Right cardiac atrium (tissue), 5 donors: ENCODE measurements at regions not wholly inside any gene's neighbourhood (a gene's known extent, or its start where the extent isn't known, plus 50 kb on each side); places are given as distances from the start of the nearest gene placed in this dataset.
"Not testable (repeated sequence)": the region's sequence is repeated elsewhere in the genome, so short reads cannot be mapped to it uniquely, and the experiment has no call there.

Experiments
- ATAC-seq, 2 donors: fragments of 200-7000 bp; cut with Tn5 transposase; one replicate each; pipeline versions ENCODE4 v1.8.0 to v1.9.1; 2020; ENCODE audit warnings: moderate library complexity in 2 of 2, mild to moderate bottlenecking in 1 of 2
- DNase-seq, 3 donors: peaks; one replicate each; pipeline ENCODE4 v3.0.0-alpha.2; 2020
- H3K27ac ChIP-seq: one replicate; pipeline ENCODE4 v1.5.1; 2013; ENCODE audit warnings: mild to moderate bottlenecking, low read length, control low read depth, moderate library complexity
- H3K27me3 ChIP-seq: one replicate; pipeline ENCODE4 v1.6.1; 2013; ENCODE audit not compliant: control insufficient read depth, insufficient read depth
- H3K4me1 ChIP-seq: one replicate; pipeline ENCODE4 v1.6.1; 2013; ENCODE audit warnings: low read length; ENCODE audit not compliant: control insufficient read depth, insufficient read depth
- H3K4me3 ChIP-seq: one replicate; pipeline ENCODE4 v1.5.1; 2013; ENCODE audit warnings: low read length, control low read depth
- H3K9me3 ChIP-seq: one replicate; pipeline ENCODE4 v1.6.1; 2013; ENCODE audit warnings: low read length; ENCODE audit not compliant: control insufficient read depth
- WGBS: extraction: QIAGEN DNeasy Blood & Tissue Kit; methylation state at CpG from one replicate; pipeline ENCODE4 v1.1.7; 2013; 5-methylcytosine and 5-hydroxymethylcytosine counted together
- intact Hi-C, 4 donors: fragments of 100-400 bp; cut with DNase I; formaldehyde crosslinking; loops; one replicate each; pipeline versions ENCODE4 v1.11.0 to v1.14.0; 2022 to 2023
- donor health status: healthy with polysubstance abuse.
- donor health status: DM: no; HTN: yes; CAD: no.
- donor health status: DM: no; HTN: no; CAD: no.
- donor health status: DM: no; HTN: yes; CAD: no; lungs with severe emphysema.
- donor health status: DM: yes; HTN: yes; CAD: no.

- Histone ChIP-seq H3K9me3 (no peaks in the 10 kb centered on the region), H3K4me3 (no peak overlapping the region), H3K27me3 (no peaks in the 10 kb centered on the region), H3K27ac (no peak overlapping the region), H3K4me1 (peaks cover 8% of the 10 kb centered on the region)
- no peak for ATAC-seq
- intact Hi-C loops: no loop called here
- no peak for DNase-seq
- WGBS: 54% methylated on average over 1 of the region's 1 CpG
These were observed 71.0 kb upstream of the SLC22A16 start for GRCh38 chr6:110547266-110547964.

DNA sequence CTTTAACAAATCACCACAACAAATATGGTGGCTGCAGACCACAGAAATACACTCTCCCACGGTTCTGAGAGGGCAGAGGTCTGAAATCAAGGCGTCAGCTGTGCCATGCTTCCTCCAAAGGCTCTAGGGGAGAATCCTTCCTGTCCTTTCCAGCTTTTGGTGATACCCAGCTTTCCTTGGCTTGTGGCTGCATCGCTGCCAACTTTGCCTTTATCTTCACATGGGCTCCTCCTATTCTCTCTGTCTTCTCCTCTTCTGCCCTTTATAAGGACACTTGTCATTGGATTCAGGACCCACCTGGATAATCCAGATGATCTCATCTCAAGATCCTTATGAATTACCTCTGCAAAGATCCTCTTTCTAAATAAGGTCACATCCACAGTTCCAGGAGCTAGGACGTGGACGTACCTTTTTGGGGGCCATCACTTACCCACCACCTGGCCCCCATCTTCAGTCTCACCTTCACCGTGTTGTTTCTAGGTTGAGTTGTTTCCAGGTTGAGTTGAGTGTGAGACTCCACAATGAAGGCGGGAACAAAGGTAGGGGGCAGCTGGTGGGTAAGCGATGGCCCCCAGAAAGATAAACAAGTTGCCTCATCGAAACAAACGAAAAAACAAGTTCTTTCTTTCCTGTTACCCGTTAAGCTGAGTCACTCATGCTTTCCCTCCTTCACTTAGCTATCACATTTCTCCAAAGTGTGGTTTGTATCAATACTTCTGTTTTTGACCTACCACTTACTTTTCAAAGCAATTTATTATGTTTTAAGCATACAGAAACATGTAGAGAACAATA, 68.9 kb upstream of the SLC22A16 start:
- intact Hi-C loops: no loop called here
- Histone ChIP-seq H3K27ac (no peak overlapping the region), H3K9me3 (no peaks in the 10 kb centered on the region), H3K4me1 (peaks cover 8% of the 10 kb centered on the region), H3K4me3 (no peak overlapping the region), H3K27me3 (no peaks in the 10 kb centered on the region)
- DNase-seq (no peak), ATAC-seq (no peak)
- WGBS: 86% methylated on average over 11 of the region's 11 CpGs

GRCh38 chr6:110544472-110544871, 68.1 kb upstream of the SLC22A16 start:
- peak in 2 of 3 donors; percentile 57 to 62 for DNase-seq
- no peak overlapping the region for H3K4me3 ChIP-seq
- H3K4me1 ChIP-seq: peaks cover 8% of the 10 kb centered on the region
- H3K27me3 ChIP-seq: no peaks in the 10 kb centered on the region
- no peak overlapping the region for H3K27ac ChIP-seq
- no peak for ATAC-seq
- 65% methylated on average over 5 of the region's 5 CpGs for WGBS
- intact Hi-C loops: no loop called here
- H3K9me3 ChIP-seq: no peaks in the 10 kb centered on the region

GRCh38 chr6:110543106-110543505, 66.7 kb upstream of the SLC22A16 start:
- 69% methylated on average over 5 of the region's 5 CpGs for WGBS
- no peaks in the 10 kb centered on the region for H3K9me3 ChIP-seq
- DNase-seq (no peak), ATAC-seq (peak; percentile 15 to 38)
- peak overlapping the region; percentile 94 for H3K27ac ChIP-seq
- H3K4me1 ChIP-seq: peaks cover 8% of the 10 kb centered on the region
- H3K4me3 ChIP-seq: no peak overlapping the region
- intact Hi-C loops: no loop called here
- no peaks in the 10 kb centered on the region for H3K27me3 ChIP-seq

DNA sequence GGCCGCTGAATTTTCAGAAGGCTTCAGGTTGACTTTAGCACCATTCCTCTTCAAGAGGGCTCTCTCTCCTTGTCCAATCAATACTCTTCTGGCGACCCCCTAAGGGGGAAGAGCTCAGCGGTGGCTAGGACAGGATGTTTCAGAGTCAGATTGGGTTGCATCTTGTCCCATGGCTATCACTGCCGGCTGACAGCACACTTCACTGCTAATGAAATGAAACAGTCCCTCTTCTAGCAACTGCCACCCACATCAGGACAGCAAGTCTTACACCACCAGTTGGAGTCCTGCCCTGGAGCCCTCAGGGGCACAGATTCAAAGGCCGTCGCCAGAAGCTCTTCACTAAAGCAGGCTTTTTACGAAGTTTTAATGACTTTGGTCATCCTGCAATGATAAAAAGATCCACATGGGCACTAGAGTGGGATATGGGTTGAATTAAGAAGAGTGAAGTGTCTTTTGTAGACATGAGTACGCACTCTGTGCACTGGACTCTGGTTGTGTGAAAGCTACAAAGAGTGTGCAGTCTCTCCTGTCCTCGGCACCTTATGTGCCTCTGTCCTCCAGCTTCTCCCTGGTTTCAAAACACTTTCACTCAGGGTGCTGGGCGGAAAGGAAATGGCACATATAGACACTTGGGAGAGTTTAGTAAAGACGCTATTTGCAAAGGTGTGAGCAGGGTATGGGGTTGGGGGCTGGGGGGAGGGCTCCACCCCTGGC, 66.1 kb upstream of the SLC22A16 start:
- Histone ChIP-seq H3K9me3 (no peaks in the 10 kb centered on the region), H3K4me1 (peaks cover 8% of the 10 kb centered on the region), H3K27me3 (no peaks in the 10 kb centered on the region), H3K4me3 (no peak overlapping the region), H3K27ac (peak overlapping the region; percentile 94)
- intact Hi-C loops: no loop called here
- DNase-seq (peak; percentile 55 to 80 (median 74)), ATAC-seq (peak; percentile 77 to 91)
- WGBS: 42% methylated on average over 11 of the region's 11 CpGs

GRCh38 chr6:110541701-110542309, 65.4 kb upstream of the SLC22A16 start:
- H3K4me1 ChIP-seq: peaks cover 8% of the 10 kb centered on the region
- WGBS: 29% methylated on average over 5 of the region's 5 CpGs
- H3K27me3 ChIP-seq: no peaks in the 10 kb centered on the region
- intact Hi-C loops: no loop called here
- DNase-seq: peak in 1 of 3 donors; percentile 70
- peak; percentile 31 to 38 for ATAC-seq
- no peak overlapping the region for H3K4me3 ChIP-seq
- no peaks in the 10 kb centered on the region for H3K9me3 ChIP-seq
- H3K27ac ChIP-seq: peak overlapping the region; percentile 94

GRCh38 chr6:110539277-110540019, 63.0 kb upstream of the SLC22A16 start:
- H3K27ac ChIP-seq, H3K4me3 ChIP-seq, DNase-seq, intact Hi-C loops, H3K9me3 ChIP-seq, H3K4me1 ChIP-seq, H3K27me3 ChIP-seq, ATAC-seq: not testable (repeated sequence)
- WGBS: 96% methylated on average over 4 of the region's 4 CpGs

GRCh38 chr6:110538416-110539160, 62.2 kb upstream of the SLC22A16 start:
- peaks cover 5% of the 10 kb centered on the region for H3K4me1 ChIP-seq
- no peak overlapping the region for H3K4me3 ChIP-seq
- H3K9me3 ChIP-seq: no peaks in the 10 kb centered on the region
- H3K27me3 ChIP-seq: no peaks in the 10 kb centered on the region
- WGBS: 95% methylated on average over 5 of the region's 5 CpGs
- ATAC-seq (no peak), DNase-seq (no peak)
- intact Hi-C loops: no loop called here
- H3K27ac ChIP-seq: no peak overlapping the region

GRCh38 chr6:110537208-110538123, 61.1 kb upstream of the SLC22A16 start:
- DNase-seq (no peak), ATAC-seq (peak; percentile 24 to 81)
- Histone ChIP-seq H3K9me3 (no peaks in the 10 kb centered on the region), H3K27ac (no peak overlapping the region), H3K27me3 (no peaks in the 10 kb centered on the region), H3K4me1 (no peaks in the 10 kb centered on the region), H3K4me3 (no peak overlapping the region)
- intact Hi-C loops: no loop called here
- 66% methylated on average over 8 of the region's 8 CpGs for WGBS
